GM12878 (cell line): ENCODE measurements at regions not wholly inside any gene's neighbourhood (a gene's known extent, or its start where the extent isn't known, plus 50 kb on each side); places are given as distances from the start of the nearest gene placed in this dataset.

Source experiments
- ATAC-seq: fragments of 200-7000 bp; cut with Tn5 transposase; 3 replicates; pipeline ENCODE4 v1.9.1; 2020; ENCODE audit warnings: mild to moderate bottlenecking, moderate library complexity
- BruUV-seq: library from RNA; stranded (reverse); fragments of 400-500 nt; replicated peaks from 2 replicates; lab custom pipeline; 2021; lab: Mats Ljungman, UMichigan
- CTCF ChIA-PET: fragments of 300-600 bp; sonication (Branson Sonifier 250); formaldehyde crosslinking; extraction: SDS; loops from one replicate; lab custom pipeline; 2021; ENCODE audit warnings: inconsistent platforms; lab: Yijun Ruan, JAX
- POLR2A ChIA-PET: fragments of 350-600 bp; formaldehyde crosslinking; extraction: SDS; loops from one replicate; lab custom pipeline; 2021; ENCODE audit warnings: inconsistent platforms; lab: Charles Lee
- RAD21 ChIA-PET: fragments of 300-600 bp; sonication (Branson Sonifier 250); formaldehyde crosslinking; loops from one replicate; lab custom pipeline; 2023; ENCODE audit warnings: antibody characterized with exemption; ENCODE audit not compliant: unreplicated experiment; lab: Charles Lee
- SMC1A ChIA-PET: fragments of 300-600 bp; sonication (Branson Sonifier 250); formaldehyde crosslinking; loops from one replicate; lab custom pipeline; 2023; ENCODE audit not compliant: unreplicated experiment, uncharacterized antibody; lab: Charles Lee
- DNase-seq: peaks from one replicate; pipeline ENCODE4 v3.0.0-alpha.2; 2011; ENCODE audit warnings: low read depth, low spot score
- FAIRE-seq: peaks from 3 replicates; lab custom pipeline; 2011; peaks lifted over from hg19 to GRCh38; lab: Jason Lieb, UNC
- H2AFZ ChIP-seq: 2 replicates; pipeline ENCODE4 v1.6.0; 2011; ENCODE audit warnings: low read depth, low read length, control low read depth; ENCODE audit not compliant: control insufficient read depth
- H3K27ac ChIP-seq: 2 replicates; pipeline ENCODE4 v1.5.1; 2011; ENCODE audit warnings: control low read depth; ENCODE audit not compliant: control insufficient read depth, insufficient read depth
- H3K27me3 ChIP-seq, 2 experiments: replicated peaks in 1 of 2; 2 replicates each; pipeline versions ENCODE4 v1.6.0 to v1.6.1; 2011; ENCODE audit warnings: low read length in 1 of 2; ENCODE audit not compliant: control insufficient read depth in 2 of 2, insufficient read depth in 2 of 2
- H3K36me3 ChIP-seq, 2 experiments: 2 replicates each; pipeline ENCODE4 v1.5.1; 2011; ENCODE audit warnings: low read length in 1 of 2; ENCODE audit not compliant: control insufficient read depth in 2 of 2, insufficient read depth in 2 of 2
- H3K4me1 ChIP-seq: 2 replicates; pipeline ENCODE4 v1.6.1; 2011; ENCODE audit warnings: mild to moderate bottlenecking, low read length, moderate library complexity, mixed read lengths; ENCODE audit not compliant: control insufficient read depth, insufficient read depth
- H3K4me2 ChIP-seq: 2 replicates; pipeline ENCODE4 v1.6.0; 2011; ENCODE audit warnings: control low read depth; ENCODE audit not compliant: control insufficient read depth, insufficient read depth
- H3K4me3 ChIP-seq: fragments of 200-600 bp; sonication (generic); 2 replicates; pipeline ENCODE4 v1.5.1; 2016
- H3K79me2 ChIP-seq: 2 replicates; pipeline ENCODE4 v1.6.0; 2011; ENCODE audit warnings: low read length; ENCODE audit not compliant: control insufficient read depth, insufficient read depth
- H3K9ac ChIP-seq: 2 replicates; pipeline ENCODE4 v1.8.0; 2011; ENCODE audit warnings: low read length, control low read depth, mixed read lengths; ENCODE audit not compliant: control insufficient read depth, insufficient read depth
- H3K9me3 ChIP-seq: replicated peaks from 3 replicates; pipeline ENCODE4 v1.5.1; 2011; ENCODE audit warnings: mild to moderate bottlenecking, low read length; ENCODE audit not compliant: control insufficient read depth, insufficient read depth
- H4K20me1 ChIP-seq: 2 replicates; pipeline ENCODE4 v1.6.0; 2011; ENCODE audit not compliant: control insufficient read depth, insufficient read depth
- ATF2 ChIP-seq: IDR thresholded peaks from 2 replicates; pipeline ENCODE4 v1.6.1; 2012; ENCODE audit warnings: low read length, inconsistent platforms
- CREM ChIP-seq: IDR thresholded peaks from 2 replicates; pipeline ENCODE4 v1.6.1; 2014; ENCODE audit warnings: antibody characterized with exemption, low read depth
- EGR1 ChIP-seq, 2 experiments: IDR thresholded peaks; 1 replicate in 1 of 2; 2 replicates in 1 of 2; pipeline ENCODE4 v1.6.1; 2011 to 2012; ENCODE audit warnings: low read depth in 2 of 2, low read length in 2 of 2, borderline replicate concordance in 1 of 2, mild to moderate bottlenecking in 1 of 2, moderate library complexity in 1 of 2
- FOXK2 ChIP-seq: fragments of 450-650 bp; IDR thresholded peaks from 2 replicates; pipeline ENCODE4 v1.6.1; 2017; ENCODE audit warnings: mild to moderate bottlenecking, moderate library complexity
- HCFC1 ChIP-seq: fragments of 150-350 bp; IDR thresholded peaks from 2 replicates; pipeline ENCODE4 v1.6.1; 2014; ENCODE audit warnings: low read length
- HDAC6 ChIP-seq: fragments of 200-600 bp; sonication (generic); IDR thresholded peaks from one replicate; pipeline ENCODE4 v1.8.0; 2017; ENCODE audit warnings: antibody characterized with exemption; ENCODE audit not compliant: unreplicated experiment
- IRF3 ChIP-seq: fragments of 450-650 bp; IDR thresholded peaks from 2 replicates; pipeline ENCODE4 v1.6.1; 2014; ENCODE audit warnings: mild to moderate bottlenecking
- JUND ChIP-seq: IDR thresholded peaks from 2 replicates; pipeline ENCODE4 v1.6.1; 2012; ENCODE audit warnings: low read depth, mild to moderate bottlenecking, low read length, improper control_type of control experiment, moderate library complexity
- NBN ChIP-seq: fragments of 450-650 bp; IDR thresholded peaks from 2 replicates; pipeline ENCODE4 v1.6.1; 2016
- TCF12 ChIP-seq: IDR thresholded peaks from 2 replicates; pipeline ENCODE4 v1.6.1; 2011; ENCODE audit warnings: low read depth, mild to moderate bottlenecking, low read length
- ZBTB40 ChIP-seq: fragments of 450-650 bp; IDR thresholded peaks from 2 replicates; pipeline ENCODE4 v1.6.1; 2016; ENCODE audit warnings: mild to moderate bottlenecking, moderate library complexity, borderline replicate concordance
- WGBS: methylation state at CpG from one replicate; pipeline ENCODE4 v1.1.6; 2016; ENCODE audit warnings: low lambda C conversion rate; ENCODE audit not compliant: insufficient replicate concordance, insufficient coverage; ENCODE audit errors: missing lambda C conversion rate; 5-methylcytosine and 5-hydroxymethylcytosine counted together
- in situ Hi-C: fragments of 300-500 bp; cut with MboI; formaldehyde crosslinking; loops from 9 replicates; pipeline ENCODE4 v1.14.3; 2018; ENCODE audit warnings: mixed read lengths
- intact Hi-C: fragments of 100-400 bp; cut with micrococcal nuclease; formaldehyde crosslinking; loops from one replicate; pipeline ENCODE4 v1.14.2; 2022; ENCODE audit not compliant: unreplicated experiment

- TF ChIP-seq CREM (no peak), ZBTB40 (no peak), JUND (no peak), ATF2 (no peak), HDAC6 (no peak), NBN (no peak)
Observed at GRCh38 chr5:53326424-53327153, 153.8 kb upstream of the FST start (continued).

GRCh38 chr5:53327811-53328334, 152.6 kb upstream of the FST start:
- DNase-seq = no peak
- ChIA-PET SMC1A (no interaction called here), POLR2A (no interaction called here), RAD21 (no interaction called here), CTCF (interaction anchor here (1.5 kb wide), 1 partner anchor 71 kb away, joined by 3 read pairs; no protein-coding TSS in a partner anchor)
- ATAC-seq = no peak
- Histone ChIP-seq H4K20me1 (no peaks in the 10 kb centered on the region), H3K36me3 (no peaks in the 10 kb centered on the region), H3K79me2 (no peaks in the 10 kb centered on the region), H3K4me3 (no peak overlapping the region), H3K27ac (no peak overlapping the region), H3K27me3 (no peaks in the 10 kb centered on the region), H3K9ac (no peak overlapping the region), H2AFZ (no peak overlapping the region), H3K4me2 (no peak overlapping the region), H3K4me1 (no peaks in the 10 kb centered on the region), H3K9me3 (no peaks in the 10 kb centered on the region)
- in situ Hi-C loops (no loop called here), intact Hi-C loops (no loop called here)
- BruUV-seq = no TSS peak
- WGBS = 23% methylated on average over 2 of the region's 2 CpGs
- FAIRE-seq = no peak
- TF ChIP-seq EGR1 (IDR thresholded peaks at IDR 0.05; ENCODE audit: borderline replicate concordance in 1 of 2, low read depth in 2 of 2, low read length in 2 of 2) (no peak), HCFC1 (no peak), IRF3 (no peak), TCF12 (no peak), FOXK2 (no peak), NBN (no peak), ZBTB40 (no peak)
